Kidney tubule cell (primary cell): ENCODE measurements at regions not wholly inside any gene's neighbourhood (a gene's known extent, or its start where the extent isn't known, plus 50 kb on each side); places are given as distances from the start of the nearest gene placed in this dataset.
A peak's percentile ranks its signal among the peaks of the same experiment; 100 is the strongest.
"Not testable (repeated sequence)": the region's sequence is repeated elsewhere in the genome, so short reads cannot be mapped to it uniquely, and the experiment has no call there.

Experiments used
- DNase-seq: peaks from one replicate; pipeline ENCODE4 v3.0.0-alpha.2; 2018; ENCODE audit warnings: low spot score

DNA sequence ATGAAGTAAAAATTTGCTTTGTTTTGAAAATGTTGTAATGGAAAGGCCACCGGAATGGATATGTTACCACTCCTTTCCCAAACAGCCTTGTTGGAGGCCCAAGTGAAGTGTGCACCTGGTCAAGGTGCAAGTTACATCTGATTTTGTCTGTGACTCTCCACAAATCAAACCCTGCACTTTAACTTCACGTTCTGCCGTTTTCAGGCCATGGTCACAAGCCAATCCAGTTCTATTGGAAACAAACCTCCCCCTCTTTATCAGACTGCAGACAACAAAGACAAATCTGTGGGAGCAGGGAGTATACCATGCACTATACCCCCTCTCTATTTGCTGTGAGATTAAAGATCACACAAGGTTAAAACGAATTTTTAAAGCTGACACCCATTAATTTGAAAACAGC lies 155.6 kb upstream of the RFC3 start:
- DNase-seq = no peak

GRCh38 chr13:33665626-33666175 lies 152.2 kb upstream of the RFC3 start:
- no peak for DNase-seq

DNA sequence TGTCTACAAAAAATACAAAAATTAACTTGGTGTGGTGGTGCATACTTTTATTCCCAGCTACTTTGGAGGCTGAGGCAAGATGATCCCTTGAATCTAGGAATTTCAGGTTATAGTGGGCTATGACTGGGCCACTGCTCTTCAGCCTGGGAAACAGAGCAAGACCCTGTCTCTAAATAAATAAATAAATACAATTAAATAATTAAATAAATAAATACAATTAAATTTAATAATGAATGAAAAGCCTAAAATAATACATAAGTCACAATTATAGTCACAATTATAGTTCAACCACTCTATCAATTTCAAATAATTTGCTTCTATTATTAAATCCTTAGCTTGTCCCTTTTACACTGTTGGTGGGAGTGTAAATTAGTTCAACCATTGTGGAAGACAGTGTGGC lies 146.4 kb upstream of the RFC3 start:
- DNase-seq = no peak

DNA sequence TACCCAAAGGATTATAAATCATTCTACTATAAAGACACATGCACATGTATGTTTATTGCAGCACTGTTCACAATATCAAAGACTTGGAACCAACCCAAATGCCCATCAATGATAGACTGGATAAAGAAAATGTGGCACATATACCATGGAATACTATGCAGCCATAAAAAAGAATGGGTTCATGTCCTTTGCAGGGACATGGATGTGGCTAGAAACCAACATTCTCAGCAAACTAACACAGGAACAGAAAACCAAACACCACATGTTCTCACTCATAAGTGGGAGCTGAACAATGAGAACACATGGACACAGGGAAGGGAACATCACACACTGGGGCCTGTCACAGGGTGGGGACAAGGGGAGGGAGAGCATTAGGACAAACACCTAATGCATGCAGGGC lies 145.9 kb upstream of the RFC3 start:
- DNase-seq = not testable (repeated sequence)

GRCh38 chr13:33676045-33676989 lies 141.6 kb upstream of the RFC3 start:
- DNase-seq = peak; percentile 65

DNA sequence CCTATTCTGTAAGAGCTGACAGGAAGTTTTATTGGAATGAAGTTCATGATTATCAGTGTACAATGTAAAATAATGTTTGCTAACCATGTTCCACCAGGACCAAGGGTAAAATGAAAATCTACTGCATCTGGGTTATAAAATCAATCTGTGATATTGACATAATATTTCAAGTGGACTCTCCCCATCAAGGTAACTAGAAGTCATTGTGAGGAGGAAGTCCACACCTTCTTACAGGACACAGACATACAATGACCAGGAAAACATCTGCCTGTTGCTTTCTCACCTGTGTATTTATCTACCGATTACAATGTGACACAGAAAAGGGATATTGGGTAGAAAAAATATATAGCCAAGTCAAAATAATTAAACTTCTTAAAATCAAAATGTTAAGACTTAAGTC lies 140.7 kb upstream of the RFC3 start:
- no peak for DNase-seq

GRCh38 chr13:33678084-33678483 lies 139.9 kb upstream of the RFC3 start:
- DNase-seq = no peak

- DNase-seq = peak; percentile 94
These were observed 138.9 kb upstream of the RFC3 start for GRCh38 chr13:33678906-33679657.

GRCh38 chr13:33679658-33680012 lies 138.3 kb upstream of the RFC3 start:
- no peak for DNase-seq

- DNase-seq = no peak
These were observed 135.9 kb upstream of the RFC3 start for GRCh38 chr13:33682020-33682564.

- not testable (repeated sequence) for DNase-seq
These were observed 135.3 kb upstream of the RFC3 start for GRCh38 chr13:33682646-33683045.

DNA sequence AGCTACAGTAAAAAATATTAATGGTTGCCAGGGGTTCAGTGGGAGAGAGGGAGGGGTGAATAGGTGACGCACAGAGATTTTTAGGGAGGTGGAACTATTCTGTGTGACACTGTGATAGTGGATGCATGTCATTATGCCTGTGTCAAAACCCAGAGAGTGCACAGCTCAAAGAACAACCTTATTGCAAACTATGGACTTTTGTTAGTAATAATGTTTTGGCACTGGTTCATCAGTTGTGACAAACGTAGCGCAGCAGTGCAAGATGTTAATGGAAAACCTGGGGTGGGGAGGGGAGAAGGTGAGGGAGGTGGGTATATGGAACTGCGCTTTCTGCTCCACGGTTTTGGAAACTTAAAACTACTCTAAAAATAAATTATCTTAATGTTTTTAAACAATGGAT lies 134.6 kb upstream of the RFC3 start:
- DNase-seq = no peak

DNA sequence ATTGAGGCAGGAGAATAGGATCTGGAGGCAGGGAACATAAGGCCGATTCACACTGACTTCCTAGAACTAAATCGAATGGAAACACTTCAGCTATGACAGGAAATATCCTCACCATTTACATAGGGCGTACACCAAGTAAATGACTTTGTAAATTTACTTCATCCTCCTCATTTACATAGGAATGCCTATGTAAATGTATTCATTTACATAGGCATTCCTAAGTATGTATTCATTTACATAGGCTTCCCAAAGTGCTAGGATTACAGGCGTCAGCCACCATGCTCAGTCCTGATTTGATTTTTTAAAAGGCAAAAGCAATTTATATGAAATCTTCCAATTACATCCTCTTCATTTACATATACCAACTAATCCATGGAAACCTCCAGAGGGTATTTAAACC lies 133.1 kb upstream of the RFC3 start:
- DNase-seq = no peak

DNA sequence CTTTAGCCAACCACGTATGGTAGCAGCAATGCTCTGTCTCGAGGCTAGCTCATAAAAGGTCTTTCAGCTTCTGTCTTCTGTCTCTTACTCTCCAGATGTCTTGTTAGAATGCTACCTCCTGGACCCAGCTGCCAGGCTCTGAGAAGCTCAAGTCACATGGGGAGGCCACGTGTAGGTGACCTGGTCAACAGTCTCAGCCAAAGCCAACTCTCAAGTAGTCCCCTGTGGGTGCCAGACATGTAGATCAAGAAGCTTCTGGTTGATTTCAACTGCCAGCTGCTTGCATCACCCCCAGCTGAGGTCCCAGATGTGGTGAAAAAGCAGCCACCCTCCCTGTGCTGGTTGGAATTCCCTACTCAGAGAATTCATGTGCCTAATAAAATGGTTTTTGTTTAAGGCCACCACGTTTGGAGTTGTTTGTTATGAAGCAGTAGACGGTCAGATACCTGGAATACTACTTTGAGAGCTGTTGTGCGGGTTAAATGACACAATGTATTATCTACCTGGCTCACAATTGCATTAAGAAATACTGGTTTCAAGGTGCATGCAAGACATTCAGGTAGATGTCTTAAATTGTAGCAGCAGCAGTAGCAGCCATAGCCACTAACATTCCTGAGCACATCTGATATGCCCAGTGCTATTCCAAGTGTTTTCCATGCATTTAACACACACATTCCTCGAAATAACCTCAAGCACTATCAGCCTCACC lies 131.0 kb upstream of the RFC3 start:
- no peak for DNase-seq

GRCh38 chr13:33690354-33690753 lies 127.6 kb upstream of the RFC3 start:
- no peak for DNase-seq

DNA sequence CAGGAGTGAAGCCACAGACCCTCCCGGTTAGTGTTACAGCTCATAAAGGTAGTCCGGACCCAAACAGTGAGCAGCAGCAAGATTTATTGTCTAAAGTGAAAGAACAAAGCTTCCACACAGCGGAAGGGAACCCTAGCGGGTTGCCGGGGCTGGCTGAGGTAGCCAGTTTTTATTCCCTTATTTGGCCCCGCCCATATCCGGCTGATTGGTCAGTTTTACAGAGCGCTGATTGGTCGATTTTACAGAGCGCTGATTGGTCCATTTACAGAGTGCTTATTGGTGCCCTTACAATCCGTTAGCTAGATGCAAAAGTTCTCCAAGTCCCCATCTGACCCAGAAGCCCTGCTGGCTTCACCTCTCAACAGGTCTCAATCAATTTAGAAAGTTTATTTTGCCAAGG lies 126.0 kb upstream of the RFC3 start:
- DNase-seq = no peak

DNA sequence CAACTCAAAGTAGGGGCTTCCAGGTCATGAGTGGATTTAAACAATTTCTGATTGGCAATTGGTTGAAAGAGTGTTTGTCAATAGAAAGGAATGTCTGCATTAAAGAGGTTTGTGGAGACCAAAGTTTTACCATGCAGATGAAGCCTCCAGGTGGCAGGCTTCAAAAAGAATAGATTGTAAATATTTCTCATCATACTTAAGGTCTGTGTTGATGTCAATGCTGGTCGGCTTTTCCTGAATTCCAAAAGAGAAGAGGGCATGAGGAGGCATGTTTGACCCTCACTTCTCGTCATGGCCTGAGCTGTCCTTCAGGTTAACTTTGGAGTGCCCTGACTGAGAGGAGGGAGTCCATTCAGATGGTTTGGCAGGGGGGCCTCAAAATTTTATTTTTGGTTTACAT lies 125.4 kb upstream of the RFC3 start:
- DNase-seq = no peak

GRCh38 chr13:33694546-33694945 lies 123.4 kb upstream of the RFC3 start:
- DNase-seq = no peak

GRCh38 chr13:33696530-33696929 lies 121.4 kb upstream of the RFC3 start:
- DNase-seq = no peak

DNA sequence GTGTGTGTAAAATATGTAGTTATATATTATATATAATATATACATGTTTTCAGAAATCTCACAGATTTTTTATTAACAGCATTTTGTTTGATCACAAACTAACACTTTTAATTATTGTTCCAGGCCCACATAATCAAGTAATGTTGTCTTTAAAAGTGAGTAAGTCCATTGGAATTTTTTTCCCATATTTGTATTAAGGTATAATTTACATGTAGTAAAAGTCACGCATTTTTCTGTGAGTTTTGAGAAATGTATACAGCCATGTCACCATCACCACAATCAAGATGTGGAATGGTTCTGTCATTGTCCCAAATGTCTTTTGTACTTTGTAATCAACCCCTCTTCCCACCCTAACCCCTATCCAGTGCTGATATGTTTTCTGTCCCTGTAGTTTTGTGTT lies 120.0 kb upstream of the RFC3 start:
- no peak for DNase-seq

DNA sequence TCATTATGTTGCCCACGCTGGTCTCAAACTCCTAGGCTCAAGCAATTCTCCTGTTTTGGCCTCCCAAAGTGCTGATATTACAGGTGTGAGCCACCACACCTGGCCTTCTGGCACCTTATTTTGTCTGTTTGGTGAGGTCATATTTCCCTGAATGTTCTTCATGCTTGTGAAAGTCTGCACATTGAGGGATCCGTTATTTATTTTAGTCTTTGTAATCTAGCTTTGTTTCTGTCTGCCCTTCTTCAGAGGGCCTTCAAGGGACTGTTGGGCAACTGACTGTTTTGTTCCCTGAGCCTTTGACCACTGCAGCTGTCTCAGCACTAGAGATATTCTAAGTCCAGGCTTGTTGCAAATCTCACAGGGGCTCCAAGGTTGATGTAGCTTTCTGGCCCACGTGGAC lies 110.5 kb upstream of the RFC3 start:
- no peak for DNase-seq

GRCh38 chr13:33710924-33711323 lies 107.0 kb upstream of the RFC3 start:
- no peak for DNase-seq
